ENCODE measurements at regions not wholly inside any gene's neighbourhood (a gene's known extent, or its start where the extent isn't known, plus 50 kb on each side); places are given as distances from the start of the nearest gene placed in this dataset.
"Not testable (repeated sequence)": the region's sequence is repeated elsewhere in the genome, so short reads cannot be mapped to it uniquely, and the experiment has no call there.

GRCh38 chr1:164343189-164343588, 215.8 kb upstream of the PBX1 start:
- DNase-seq = no peak

GRCh38 chr1:164347980-164348379, 211.0 kb upstream of the PBX1 start:
- no peak for DNase-seq

GRCh38 chr1:164356511-164356910, 202.5 kb upstream of the PBX1 start:
- DNase-seq = no peak

- no peak for DNase-seq
These were observed 198.7 kb upstream of the PBX1 start for GRCh38 chr1:164360265-164360664.

- DNase-seq = no peak
These were observed 197.1 kb upstream of the PBX1 start for GRCh38 chr1:164361927-164362326.

- DNase-seq = no peak
These were observed 195.0 kb upstream of the PBX1 start for GRCh38 chr1:164363980-164364379.

- DNase-seq = no peak
These were observed 193.0 kb upstream of the PBX1 start for GRCh38 chr1:164366014-164366413.

GRCh38 chr1:164369698-164370365, 189.2 kb upstream of the PBX1 start:
- no peak for DNase-seq

- no peak for DNase-seq
These were observed 178.1 kb upstream of the PBX1 start for GRCh38 chr1:164380893-164381292.

- DNase-seq = no peak
These were observed 176.6 kb upstream of the PBX1 start for GRCh38 chr1:164382384-164382783.

GRCh38 chr1:164384262-164384661, 174.7 kb upstream of the PBX1 start:
- DNase-seq = no peak

- no peak for DNase-seq
These were observed 141.8 kb upstream of the PBX1 start for GRCh38 chr1:164417016-164417704.

GRCh38 chr1:164423136-164423535, 135.8 kb upstream of the PBX1 start:
- no peak for DNase-seq

- DNase-seq = no peak
These were observed 125.7 kb upstream of the PBX1 start for GRCh38 chr1:164433141-164433817.

GRCh38 chr1:164433818-164434170, 125.2 kb upstream of the PBX1 start:
- DNase-seq = no peak

GRCh38 chr1:164440232-164440631, 118.8 kb upstream of the PBX1 start:
- DNase-seq = no peak

- no peak for DNase-seq
These were observed 115.8 kb upstream of the PBX1 start for GRCh38 chr1:164443166-164443565.

- no peak for DNase-seq
These were observed 115.1 kb upstream of the PBX1 start for GRCh38 chr1:164443836-164444235.

GRCh38 chr1:164446020-164446419, 113.0 kb upstream of the PBX1 start:
- DNase-seq = no peak

GRCh38 chr1:164452549-164452948, 106.4 kb upstream of the PBX1 start:
- DNase-seq = peak; percentile 25

- no peak for DNase-seq
These were observed 102.7 kb upstream of the PBX1 start for GRCh38 chr1:164456272-164456671.

GRCh38 chr1:164459176-164459575, 99.8 kb upstream of the PBX1 start:
- not testable (repeated sequence) for DNase-seq

GRCh38 chr1:164466001-164466421, 93.0 kb upstream of the PBX1 start:
- DNase-seq = no peak

- DNase-seq = no peak
These were observed 92.6 kb upstream of the PBX1 start for GRCh38 chr1:164466429-164466828.

Measured in NCI-H1105 treated with DMSO at 0.1 percent for 48 hours (cell line).